ENCODE measurements at regions not wholly inside any gene's neighbourhood (a gene's known extent, or its start where the extent isn't known, plus 50 kb on each side); places are given as distances from the start of the nearest gene placed in this dataset.

GRCh38 chr10:35898716-35899440, 256.8 kb upstream of the FZD8 start:
- Histone ChIP-seq H3K27me3 (no peaks in the 10 kb centered on the region), H3K4me3 (no peak overlapping the region), H3K27ac (no peak overlapping the region), H3K36me3 (no peaks in the 10 kb centered on the region), H3K4me1 (peaks cover 0 to 10% (median 0%) of the 10 kb centered on the region in 3 donors), H3K9me3 (no peaks in the 10 kb centered on the region)
- intact Hi-C loops (cut with DNase I), result no loop called here
- WGBS, 2 donors, result 28 to 40% methylated on average over 17 of the region's 18 CpGs
- TF ChIP-seq CTCF (IDR thresholded peaks at IDR 0.05) (no peak), POLR2A (IDR thresholded peaks at IDR 0.05) (no peak)
- DNase-seq, result no peak

DNA sequence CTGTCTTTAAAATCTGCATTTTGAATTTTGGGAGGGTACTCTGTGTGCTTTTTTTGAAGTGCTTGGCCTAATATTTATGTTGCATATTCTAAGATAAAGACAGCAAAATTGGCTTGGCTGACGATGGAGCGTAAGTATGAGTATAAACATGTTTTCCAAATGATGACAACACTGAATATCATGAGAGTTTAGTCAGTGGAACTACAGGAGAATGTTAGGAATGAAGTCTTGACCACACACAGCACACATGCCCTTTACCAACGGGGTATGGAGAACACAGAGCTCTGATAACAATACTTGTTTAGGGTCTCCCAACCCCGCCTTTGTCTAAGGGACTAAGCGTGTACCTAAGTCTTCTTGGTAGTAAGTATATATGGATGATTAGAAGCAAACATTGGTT, 253.9 kb upstream of the FZD8 start:
- Histone ChIP-seq H3K36me3 (no peaks in the 10 kb centered on the region), H3K9me3 (no peaks in the 10 kb centered on the region), H3K27ac (no peak overlapping the region), H3K4me3 (no peak overlapping the region), H3K4me1 (peaks cover 0 to 10% (median 0%) of the 10 kb centered on the region in 3 donors), H3K27me3 (no peaks in the 10 kb centered on the region)
- intact Hi-C loops (cut with DNase I), result no loop called here
- WGBS, 2 donors, result 49 to 61% methylated on average over 5 of the region's 5 CpGs
- TF ChIP-seq CTCF (IDR thresholded peaks at IDR 0.05), result no peak
- TF ChIP-seq POLR2A (IDR thresholded peaks at IDR 0.05), result no peak
- no peak for DNase-seq

DNA sequence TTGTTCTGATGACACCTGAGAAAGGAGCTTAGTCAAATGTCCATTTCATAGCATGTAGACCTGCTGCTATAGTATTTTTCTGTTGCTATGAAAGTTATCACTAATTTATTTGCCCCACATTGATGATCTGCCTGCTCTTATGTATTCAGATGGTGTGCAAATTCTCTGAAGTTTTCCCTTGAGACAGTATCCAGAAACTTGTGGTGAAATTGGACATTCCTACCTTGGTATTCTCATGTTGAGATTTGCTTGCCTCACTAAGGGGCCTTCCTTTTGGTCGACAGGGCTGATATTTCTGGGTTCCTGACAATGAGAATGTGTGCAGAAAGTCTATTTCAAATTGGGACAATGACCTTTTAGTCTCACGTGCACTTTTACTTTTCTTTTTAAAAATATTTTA, 253.2 kb upstream of the FZD8 start:
- intact Hi-C loops (cut with DNase I), result no loop called here
- TF ChIP-seq POLR2A (IDR thresholded peaks at IDR 0.05), result no peak
- no peak for TF ChIP-seq CTCF (IDR thresholded peaks at IDR 0.05)
- WGBS, 2 donors, result 43 to 45% methylated on average over 2 of the region's 2 CpGs
- DNase-seq, result no peak
- Histone ChIP-seq H3K27me3 (no peaks in the 10 kb centered on the region), H3K27ac (no peak overlapping the region), H3K4me3 (no peak overlapping the region), H3K4me1 (peaks cover 0 to 10% (median 0%) of the 10 kb centered on the region in 3 donors), H3K9me3 (no peaks in the 10 kb centered on the region), H3K36me3 (no peaks in the 10 kb centered on the region)

GRCh38 chr10:35892526-35892925, 250.4 kb upstream of the FZD8 start:
- Histone ChIP-seq H3K36me3 (no peaks in the 10 kb centered on the region), H3K4me3 (no peak overlapping the region), H3K27me3 (no peaks in the 10 kb centered on the region), H3K9me3 (no peaks in the 10 kb centered on the region), H3K4me1 (peaks cover 0 to 8% (median 0%) of the 10 kb centered on the region in 3 donors), H3K27ac (no peak overlapping the region)
- intact Hi-C loops (cut with DNase I), result no loop called here
- WGBS, 2 donors, result 81 to 94% methylated on average over 3 of the region's 3 CpGs
- TF ChIP-seq CTCF (IDR thresholded peaks at IDR 0.05), result no peak
- DNase-seq, result no peak

DNA sequence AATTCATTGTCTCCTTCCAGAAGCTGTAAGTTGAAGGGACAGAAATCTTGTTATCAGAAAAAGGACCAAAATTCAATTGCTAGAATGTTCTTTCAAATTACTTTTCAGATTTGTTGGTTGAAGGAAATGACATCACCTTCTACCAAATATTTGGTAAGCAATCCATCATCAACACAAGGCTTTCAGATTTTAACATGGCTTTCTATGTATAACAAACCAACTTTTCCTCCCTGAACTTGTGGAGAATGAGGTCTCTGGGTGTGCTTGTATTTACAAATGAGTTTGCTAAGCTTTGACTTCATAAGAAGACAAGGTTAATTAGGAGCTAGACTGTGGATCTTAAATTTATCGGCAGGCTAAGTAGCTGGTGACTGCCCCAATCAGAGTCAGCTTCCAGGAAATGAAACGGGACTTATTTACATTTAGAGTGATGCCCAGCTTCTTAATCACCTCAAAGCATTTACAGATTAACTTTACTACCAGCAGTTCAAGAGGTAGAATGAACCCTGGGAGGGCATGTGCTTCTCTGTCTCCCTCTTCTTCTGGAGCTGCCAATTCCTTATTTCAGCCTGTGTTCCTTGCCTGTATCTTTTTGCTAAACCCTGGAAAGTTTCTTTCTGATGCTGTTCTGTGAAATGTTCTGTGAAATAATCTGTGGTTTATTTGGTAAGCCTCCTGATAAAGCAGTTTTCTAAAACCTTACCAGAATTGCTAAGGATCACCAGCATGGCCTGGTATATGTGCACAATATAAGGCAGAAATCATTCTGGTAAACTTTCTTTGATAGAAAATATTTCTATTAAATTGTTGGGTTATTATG, 248.8 kb upstream of the FZD8 start:
- no peak for DNase-seq
- no peak for TF ChIP-seq POLR2A (IDR thresholded peaks at IDR 0.05)
- TF ChIP-seq CTCF (IDR thresholded peaks at IDR 0.05), result no peak
- Histone ChIP-seq H3K4me1 (peaks cover 0 to 10% (median 0%) of the 10 kb centered on the region in 3 donors), H3K36me3 (no peaks in the 10 kb centered on the region), H3K27ac (no peak overlapping the region), H3K27me3 (no peaks in the 10 kb centered on the region), H3K9me3 (no peaks in the 10 kb centered on the region), H3K4me3 (no peak overlapping the region)
- 32 to 65% methylated on average over 2 of the region's 2 CpGs for WGBS, 2 donors
- intact Hi-C loops (cut with DNase I), result no loop called here
